Epithelial cell of esophagus (primary cell): ENCODE measurements at regions not wholly inside any gene's neighbourhood (a gene's known extent, or its start where the extent isn't known, plus 50 kb on each side); places are given as distances from the start of the nearest gene placed in this dataset.
A peak's percentile ranks its signal among the peaks of the same experiment; 100 is the strongest.

Source experiments
- DNase-seq: peaks from one replicate; pipeline ENCODE4 v3.0.0; 2010; ENCODE audit warnings: low read depth
- H3K4me3 ChIP-seq: 2 replicates; pipeline ENCODE4 v1.5.1; 2011; ENCODE audit warnings: mild to moderate bottlenecking, low read length, control low read depth
- TF ChIP-seq, protein P1 (sequence below): IDR thresholded peaks from 2 replicates; pipeline ENCODE4 v1.5.1; 2011; ENCODE audit warnings: low read depth, mild to moderate bottlenecking, low read length, control low read depth, inconsistent platforms; ENCODE audit not compliant: insufficient read depth; ENCODE audit errors: missing control alignments

DNA sequence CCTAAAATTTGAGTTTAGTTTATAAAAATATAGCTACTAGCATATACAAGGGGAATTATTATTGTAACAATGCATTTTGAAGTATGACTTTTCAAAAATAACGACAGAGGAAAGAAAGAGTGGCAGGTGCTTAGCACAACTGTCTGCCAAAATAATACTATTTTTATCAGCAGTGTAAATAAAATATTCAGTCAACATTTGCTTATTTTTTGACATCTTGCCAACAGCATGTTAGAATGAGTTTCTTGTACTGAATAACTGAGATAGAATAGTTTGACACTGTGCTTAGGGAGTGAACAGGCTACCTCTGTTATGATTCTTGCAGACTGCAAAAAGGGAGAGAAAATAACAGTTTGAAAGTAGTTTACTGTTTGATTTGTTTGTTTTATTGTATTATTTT, 909.8 kb downstream of the BRINP3 start:
- TF ChIP-seq, protein P1, sequence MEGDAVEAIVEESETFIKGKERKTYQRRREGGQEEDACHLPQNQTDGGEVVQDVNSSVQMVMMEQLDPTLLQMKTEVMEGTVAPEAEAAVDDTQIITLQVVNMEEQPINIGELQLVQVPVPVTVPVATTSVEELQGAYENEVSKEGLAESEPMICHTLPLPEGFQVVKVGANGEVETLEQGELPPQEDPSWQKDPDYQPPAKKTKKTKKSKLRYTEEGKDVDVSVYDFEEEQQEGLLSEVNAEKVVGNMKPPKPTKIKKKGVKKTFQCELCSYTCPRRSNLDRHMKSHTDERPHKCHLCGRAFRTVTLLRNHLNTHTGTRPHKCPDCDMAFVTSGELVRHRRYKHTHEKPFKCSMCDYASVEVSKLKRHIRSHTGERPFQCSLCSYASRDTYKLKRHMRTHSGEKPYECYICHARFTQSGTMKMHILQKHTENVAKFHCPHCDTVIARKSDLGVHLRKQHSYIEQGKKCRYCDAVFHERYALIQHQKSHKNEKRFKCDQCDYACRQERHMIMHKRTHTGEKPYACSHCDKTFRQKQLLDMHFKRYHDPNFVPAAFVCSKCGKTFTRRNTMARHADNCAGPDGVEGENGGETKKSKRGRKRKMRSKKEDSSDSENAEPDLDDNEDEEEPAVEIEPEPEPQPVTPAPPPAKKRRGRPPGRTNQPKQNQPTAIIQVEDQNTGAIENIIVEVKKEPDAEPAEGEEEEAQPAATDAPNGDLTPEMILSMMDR = no peak
- DNase-seq = no peak
- no peak overlapping the region for H3K4me3 ChIP-seq

DNA sequence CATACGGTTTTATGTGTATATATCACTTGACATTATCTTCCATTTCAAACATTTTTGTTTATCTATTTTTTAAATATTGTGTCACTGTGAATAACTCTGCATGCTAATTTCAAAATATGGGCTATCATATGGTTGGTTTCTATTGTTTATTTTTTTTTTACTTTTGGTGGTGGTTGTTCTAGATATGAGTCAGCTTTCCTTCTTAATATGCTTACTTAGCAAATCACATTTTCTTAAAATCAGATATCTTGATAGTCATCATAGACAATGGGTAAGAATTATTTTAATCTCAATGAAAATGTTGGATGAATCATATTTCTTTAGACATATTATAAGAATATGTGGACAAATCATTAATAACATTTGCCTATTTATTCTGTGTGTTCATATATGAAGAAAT, 881.5 kb downstream of the BRINP3 start:
- DNase-seq = no peak
- TF ChIP-seq, protein P1 = no peak
- H3K4me3 ChIP-seq = no peak overlapping the region

DNA sequence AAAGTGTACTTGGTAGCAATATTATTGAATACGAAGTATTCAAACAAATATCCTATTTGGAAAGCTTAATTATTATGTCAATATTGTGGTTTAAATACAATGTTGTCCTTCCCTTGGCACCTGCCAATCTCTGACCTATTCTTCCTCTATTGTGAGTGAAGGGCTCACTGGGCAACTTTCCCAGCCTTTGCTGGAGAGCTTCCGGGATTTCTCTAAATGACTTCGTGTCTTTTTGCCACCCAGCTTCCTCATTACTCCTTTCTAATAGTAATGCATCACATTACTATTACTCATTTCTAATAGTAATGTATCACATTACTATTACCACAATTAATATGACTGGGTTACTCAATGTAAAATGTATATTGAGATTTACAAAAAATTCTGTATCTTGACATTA, 880.6 kb downstream of the BRINP3 start:
- TF ChIP-seq, protein P1 = no peak
- peak; percentile 52 for DNase-seq
- H3K4me3 ChIP-seq = no peak overlapping the region

DNA sequence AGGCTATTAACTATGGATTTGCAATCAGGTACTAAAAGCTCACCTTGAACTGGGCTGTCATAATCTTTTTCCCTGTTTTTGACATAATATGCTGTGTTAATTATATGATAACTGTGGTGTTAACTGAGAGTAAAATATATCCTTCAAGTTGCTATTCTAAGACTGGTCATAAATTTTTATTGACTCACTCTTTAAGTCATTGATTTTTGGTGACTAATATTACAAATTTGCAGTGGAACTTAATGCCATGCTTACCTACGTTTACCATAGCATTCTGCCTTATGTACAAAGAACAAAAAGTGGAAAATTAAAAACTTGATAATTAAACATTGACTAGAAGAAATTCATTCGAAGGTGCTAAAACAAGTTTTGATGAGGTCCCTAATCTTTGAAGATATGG, 872.4 kb downstream of the BRINP3 start:
- TF ChIP-seq, protein P1 = no peak
- peak; percentile 11 for DNase-seq
- H3K4me3 ChIP-seq = no peak overlapping the region

DNA sequence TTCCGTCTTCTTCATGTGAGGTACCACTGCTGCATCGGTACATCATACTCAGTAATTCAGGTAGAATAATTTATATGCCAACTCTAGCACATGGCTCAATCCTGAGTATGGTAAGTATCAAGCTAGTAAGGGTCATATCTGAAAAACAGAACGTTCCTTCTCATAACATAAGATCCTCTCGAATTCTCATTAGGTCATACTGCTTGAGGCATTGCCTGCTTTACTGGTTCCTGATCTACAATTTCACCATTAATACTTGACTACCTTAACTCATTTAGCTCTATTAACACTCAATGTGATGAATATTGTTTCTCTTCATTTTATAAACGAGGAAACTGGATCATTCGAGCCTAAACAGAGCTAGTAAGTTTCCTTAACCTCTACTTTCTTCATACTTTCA, 871.6 kb downstream of the BRINP3 start:
- peak; percentile 42 for DNase-seq

DNA sequence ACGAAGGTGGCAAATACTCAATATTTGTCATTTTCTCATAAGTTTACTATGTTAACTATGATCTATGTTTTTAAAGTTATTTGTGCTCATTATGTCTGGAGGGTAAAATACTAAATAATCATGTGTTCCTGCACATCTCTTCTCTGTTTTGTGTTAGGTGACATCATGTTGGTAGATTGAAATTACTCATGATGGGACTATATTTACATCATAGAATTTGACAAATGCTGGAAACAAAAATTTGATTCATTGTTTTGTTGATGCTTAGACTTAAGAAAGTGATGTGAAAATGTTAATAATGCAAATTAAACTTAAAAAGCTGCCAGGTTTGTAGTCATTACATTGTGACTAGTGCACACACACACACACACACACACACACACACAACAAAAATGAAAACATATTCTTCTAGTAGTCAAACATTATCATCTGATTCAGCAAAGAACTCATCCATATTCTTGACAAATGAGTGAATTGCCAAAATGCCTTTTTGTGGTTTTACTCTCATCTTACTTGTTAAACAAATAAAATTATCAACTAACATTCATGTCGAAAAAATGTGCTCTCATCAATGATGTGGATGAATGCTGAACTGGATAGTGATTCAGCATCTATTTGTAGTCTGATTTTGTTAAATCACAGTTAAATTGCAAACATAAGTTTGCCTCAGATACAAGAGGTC, 870.7 kb downstream of the BRINP3 start:
- peak; percentile 54 for DNase-seq
- no peak overlapping the region for H3K4me3 ChIP-seq
- TF ChIP-seq, protein P1 = no peak

More for the DNA sequence above, 871.6 kb downstream of the BRINP3 start:
- no peak overlapping the region for H3K4me3 ChIP-seq
- TF ChIP-seq, protein P1 = no peak

DNA sequence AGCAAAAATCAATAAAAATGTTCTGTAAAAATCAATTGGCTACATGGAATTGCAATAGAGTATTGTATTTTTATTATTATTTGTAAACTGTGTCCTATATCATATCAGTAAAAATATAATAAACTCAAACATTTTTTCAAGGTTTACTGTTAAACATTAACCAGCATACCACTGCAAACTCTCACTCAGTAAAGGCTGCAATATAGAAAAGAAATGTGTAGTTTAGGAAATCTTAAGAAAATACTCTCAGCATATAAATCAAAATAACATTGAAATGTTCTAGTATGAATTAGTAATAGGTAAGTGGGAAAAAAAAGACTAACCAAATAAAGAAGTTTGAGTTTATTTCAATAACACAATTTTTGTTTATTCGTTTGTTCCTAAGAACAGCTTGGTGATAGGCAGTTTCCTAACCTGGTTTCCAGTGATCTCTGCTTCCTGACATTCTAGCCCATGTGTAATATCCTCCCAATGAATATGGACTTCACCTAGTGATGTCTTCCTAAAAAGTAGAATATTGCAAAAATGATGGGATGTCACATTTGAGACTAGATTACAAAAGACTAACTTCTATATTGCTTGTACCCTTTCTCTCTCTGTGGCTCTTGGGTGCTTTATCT, 870.1 kb downstream of the BRINP3 start:
- TF ChIP-seq, protein P1 = no peak
- DNase-seq = no peak
- no peak overlapping the region for H3K4me3 ChIP-seq
